ENCODE measurements at regions not wholly inside any gene's neighbourhood (a gene's known extent, or its start where the extent isn't known, plus 50 kb on each side); places are given as distances from the start of the nearest gene placed in this dataset.

- intact Hi-C loops (cut with DNase I) = no loop called here
- no peak for DNase-seq
- no peak overlapping the region for H3K9ac ChIP-seq (ENCODE audit: low read depth in 2 of 2, low read length in 2 of 2)
- H3K36me3 ChIP-seq = no peaks in the 10 kb centered on the region
- no peak for TF ChIP-seq CTCF (IDR thresholded peaks at IDR 0.05)
- no peak overlapping the region for H3K4me3 ChIP-seq
- H3K27ac ChIP-seq = no peak overlapping the region
- no peaks in the 10 kb centered on the region for H3K4me1 ChIP-seq
- H3K9me3 ChIP-seq = no peaks in the 10 kb centered on the region
- H3K27me3 ChIP-seq = no peaks in the 10 kb centered on the region
Measured at GRCh38 chr13:79226250-79226649, 179.8 kb downstream of the RBM26 start.

GRCh38 chr13:79225487-79226232 lies 180.4 kb downstream of the RBM26 start:
- Histone ChIP-seq H3K9me3 (no peaks in the 10 kb centered on the region), H3K27me3 (no peaks in the 10 kb centered on the region), H3K4me1 (no peaks in the 10 kb centered on the region), H3K4me3 (no peak overlapping the region), H3K27ac (no peak overlapping the region), H3K9ac (ENCODE audit: low read depth in 2 of 2, low read length in 2 of 2) (no peak overlapping the region), H3K36me3 (no peaks in the 10 kb centered on the region)
- TF ChIP-seq CTCF (IDR thresholded peaks at IDR 0.05) = no peak
- DNase-seq = no peak
- intact Hi-C loops (cut with DNase I) = no loop called here

- Histone ChIP-seq H3K27ac (no peak overlapping the region), H3K27me3 (no peaks in the 10 kb centered on the region), H3K36me3 (no peaks in the 10 kb centered on the region), H3K9me3 (no peaks in the 10 kb centered on the region), H3K4me1 (no peaks in the 10 kb centered on the region), H3K4me3 (no peak overlapping the region), H3K9ac (ENCODE audit: low read depth in 2 of 2, low read length in 2 of 2) (no peak overlapping the region)
- intact Hi-C loops (cut with DNase I) = no loop called here
- no peak for TF ChIP-seq CTCF (IDR thresholded peaks at IDR 0.05)
- DNase-seq = no peak
Measured at GRCh38 chr13:79222427-79223205, 183.4 kb downstream of the RBM26 start.

GRCh38 chr13:79212064-79212619 lies 193.9 kb downstream of the RBM26 start:
- H3K4me1 ChIP-seq = no peaks in the 10 kb centered on the region
- no peak for TF ChIP-seq CTCF (IDR thresholded peaks at IDR 0.05)
- DNase-seq = no peak
- H3K27ac ChIP-seq = no peak overlapping the region
- no peaks in the 10 kb centered on the region for H3K9me3 ChIP-seq
- H3K9ac ChIP-seq (ENCODE audit: low read depth in 2 of 2, low read length in 2 of 2) = no peak overlapping the region
- no peak overlapping the region for H3K4me3 ChIP-seq
- no peaks in the 10 kb centered on the region for H3K36me3 ChIP-seq
- intact Hi-C loops (cut with DNase I) = no loop called here
- H3K27me3 ChIP-seq = no peaks in the 10 kb centered on the region

GRCh38 chr13:79211377-79211776 lies 194.7 kb downstream of the RBM26 start:
- no peak for TF ChIP-seq CTCF (IDR thresholded peaks at IDR 0.05)
- H3K9me3 ChIP-seq = no peaks in the 10 kb centered on the region
- intact Hi-C loops (cut with DNase I) = no loop called here
- no peak overlapping the region for H3K9ac ChIP-seq (ENCODE audit: low read depth in 2 of 2, low read length in 2 of 2)
- no peak overlapping the region for H3K4me3 ChIP-seq
- no peaks in the 10 kb centered on the region for H3K27me3 ChIP-seq
- no peaks in the 10 kb centered on the region for H3K4me1 ChIP-seq
- H3K27ac ChIP-seq = no peak overlapping the region
- H3K36me3 ChIP-seq = no peaks in the 10 kb centered on the region
- DNase-seq = no peak
